ENCODE measurements at regions not wholly inside any gene's neighbourhood (a gene's known extent, or its start where the extent isn't known, plus 50 kb on each side); places are given as distances from the start of the nearest gene placed in this dataset.

DNA sequence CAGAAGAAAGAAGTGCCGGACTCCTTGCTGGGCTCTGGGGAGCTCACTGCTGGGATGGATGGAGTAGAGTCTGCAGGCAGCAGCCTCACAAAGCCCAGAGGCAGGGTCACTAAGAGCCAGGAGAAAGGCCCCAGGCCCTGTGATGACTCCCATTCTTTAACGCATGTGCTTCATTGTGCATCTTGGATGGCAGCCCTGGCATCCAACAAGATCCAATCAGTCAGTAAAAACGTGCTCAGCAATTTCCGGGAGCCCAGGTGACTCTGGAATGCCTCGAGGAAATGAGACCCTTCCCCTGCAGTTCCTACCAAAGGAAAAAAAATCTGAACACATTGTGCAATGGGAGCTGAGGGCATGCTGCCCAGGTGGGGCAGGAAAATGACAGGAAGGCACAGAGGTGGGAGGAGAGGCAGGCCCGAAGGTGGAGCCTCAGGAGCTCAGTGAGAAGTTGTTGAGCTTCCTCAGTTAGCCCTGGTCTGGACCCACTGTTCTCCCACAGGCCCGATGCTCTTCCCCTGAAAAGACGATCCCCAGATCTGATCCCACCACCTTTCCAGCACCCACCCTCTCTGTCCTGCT is 60.7 kb upstream of the TMEM72 start:
- no peaks in the 10 kb centered on the region for H3K36me3 ChIP-seq (ENCODE audit: control insufficient read depth in 4 of 4, insufficient read depth in 4 of 4, low read length in 3 of 4)
- WGBS (ENCODE audit: insufficient coverage), result 98% methylated on average over 8 of the region's 8 CpGs
- ChIA-PET CTCF (interaction anchor here (1.7 kb wide), 1 partner anchor 12 kb away, joined by 5 read pairs; no protein-coding TSS in a partner anchor), POLR2A (no interaction called here)
- no peaks in the 10 kb centered on the region for H3K27me3 ChIP-seq (replicated peaks in 2 of 5; ENCODE audit: control insufficient read depth in 4 of 5, insufficient read depth in 5 of 5, low read length in 4 of 5)
- no peak overlapping the region for H3K4me3 ChIP-seq (ENCODE audit: control insufficient read depth in 1 of 7, extremely low read depth in 1 of 7, insufficient read depth in 4 of 7, low read depth in 2 of 7, low read length in 6 of 7)
- no peak for DNase-seq
- H3K4me1 ChIP-seq (ENCODE audit: control extremely low read depth in 1 of 4, control insufficient read depth in 4 of 4, insufficient read depth in 4 of 4, low read length in 3 of 4), result no peaks in the 10 kb centered on the region
- no peak overlapping the region for H3K27ac ChIP-seq (ENCODE audit: insufficient read depth in 1 of 2, low read depth in 1 of 2, low read length in 2 of 2, poor library complexity in 1 of 2, severe bottlenecking in 2 of 2)
- H3K9me3 ChIP-seq (ENCODE audit: control extremely low read depth in 1 of 5, control insufficient read depth in 4 of 5, insufficient read depth in 2 of 5, low read depth in 1 of 5, low read length in 4 of 5), result no peaks in the 10 kb centered on the region

DNA sequence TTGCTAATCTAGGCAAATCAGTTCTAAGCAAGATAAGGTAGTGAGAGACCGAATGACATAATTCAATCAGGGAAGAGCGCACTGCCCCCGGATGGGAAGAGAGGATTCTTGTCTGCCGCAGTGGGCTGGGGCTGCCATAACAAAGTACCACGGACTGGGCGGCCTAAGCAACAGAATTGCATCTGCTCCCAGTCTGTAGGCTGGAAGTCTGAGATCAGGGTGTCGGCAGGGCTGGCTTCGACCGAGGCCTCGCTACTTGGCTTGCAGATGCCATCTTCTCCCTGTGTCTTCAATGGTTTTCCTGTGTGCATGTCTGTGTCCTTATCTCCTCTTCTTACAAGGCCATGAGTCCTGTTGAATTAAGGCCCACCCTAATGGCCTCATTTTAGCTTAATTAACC is 59.7 kb upstream of the TMEM72 start:
- Histone ChIP-seq H3K4me3 (ENCODE audit: control insufficient read depth in 1 of 7, extremely low read depth in 1 of 7, insufficient read depth in 4 of 7, low read depth in 2 of 7, low read length in 6 of 7) (no peak overlapping the region), H3K27ac (ENCODE audit: insufficient read depth in 1 of 2, low read depth in 1 of 2, low read length in 2 of 2, poor library complexity in 1 of 2, severe bottlenecking in 2 of 2) (no peak overlapping the region), H3K36me3 (ENCODE audit: control insufficient read depth in 4 of 4, insufficient read depth in 4 of 4, low read length in 3 of 4) (no peaks in the 10 kb centered on the region), H3K9me3 (ENCODE audit: control extremely low read depth in 1 of 5, control insufficient read depth in 4 of 5, insufficient read depth in 2 of 5, low read depth in 1 of 5, low read length in 4 of 5) (no peaks in the 10 kb centered on the region), H3K4me1 (ENCODE audit: control extremely low read depth in 1 of 4, control insufficient read depth in 4 of 4, insufficient read depth in 4 of 4, low read length in 3 of 4) (no peaks in the 10 kb centered on the region), H3K27me3 (replicated peaks in 2 of 5; ENCODE audit: control insufficient read depth in 4 of 5, insufficient read depth in 5 of 5, low read length in 4 of 5) (no peaks in the 10 kb centered on the region)
- ChIA-PET POLR2A (no interaction called here), CTCF (interaction anchor here (1.7 kb wide), 1 partner anchor 11 kb away, joined by 5 read pairs; no protein-coding TSS in a partner anchor)
- DNase-seq, result no peak
- WGBS (ENCODE audit: insufficient coverage), result 94% methylated on average over 10 of the region's 10 CpGs

DNA sequence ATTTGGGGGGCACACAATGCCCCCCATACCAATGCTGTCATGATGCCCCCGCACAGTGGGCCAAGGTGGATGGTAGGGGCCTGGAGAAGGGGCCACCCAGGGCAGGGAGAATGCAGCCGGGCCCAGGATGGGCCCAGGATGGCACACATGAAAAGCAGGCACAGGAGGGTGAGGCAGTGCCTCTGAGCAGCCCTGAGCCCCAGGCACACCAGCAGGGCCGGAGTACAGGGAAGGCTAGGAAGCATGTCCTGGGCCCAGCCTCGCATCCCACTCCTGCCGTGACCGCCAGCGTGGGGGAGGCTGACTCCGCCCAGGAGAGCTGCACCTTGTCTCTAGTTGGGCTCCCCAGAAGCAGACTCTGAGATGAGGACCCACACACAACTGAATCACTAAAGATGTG is 59.3 kb upstream of the TMEM72 start:
- no peak for DNase-seq
- no peaks in the 10 kb centered on the region for H3K9me3 ChIP-seq (ENCODE audit: control extremely low read depth in 1 of 5, control insufficient read depth in 4 of 5, insufficient read depth in 2 of 5, low read depth in 1 of 5, low read length in 4 of 5)
- 94% methylated on average over 8 of the region's 8 CpGs for WGBS (ENCODE audit: insufficient coverage)
- no peak overlapping the region for H3K4me3 ChIP-seq (ENCODE audit: control insufficient read depth in 1 of 7, extremely low read depth in 1 of 7, insufficient read depth in 4 of 7, low read depth in 2 of 7, low read length in 6 of 7)
- ChIA-PET CTCF (no interaction called here), POLR2A (no interaction called here)
- H3K27ac ChIP-seq (ENCODE audit: insufficient read depth in 1 of 2, low read depth in 1 of 2, low read length in 2 of 2, poor library complexity in 1 of 2, severe bottlenecking in 2 of 2), result no peak overlapping the region
- no peaks in the 10 kb centered on the region for H3K27me3 ChIP-seq (replicated peaks in 2 of 5; ENCODE audit: control insufficient read depth in 4 of 5, insufficient read depth in 5 of 5, low read length in 4 of 5)
- no peaks in the 10 kb centered on the region for H3K36me3 ChIP-seq (ENCODE audit: control insufficient read depth in 4 of 4, insufficient read depth in 4 of 4, low read length in 3 of 4)
- no peaks in the 10 kb centered on the region for H3K4me1 ChIP-seq (ENCODE audit: control extremely low read depth in 1 of 4, control insufficient read depth in 4 of 4, insufficient read depth in 4 of 4, low read length in 3 of 4)

DNA sequence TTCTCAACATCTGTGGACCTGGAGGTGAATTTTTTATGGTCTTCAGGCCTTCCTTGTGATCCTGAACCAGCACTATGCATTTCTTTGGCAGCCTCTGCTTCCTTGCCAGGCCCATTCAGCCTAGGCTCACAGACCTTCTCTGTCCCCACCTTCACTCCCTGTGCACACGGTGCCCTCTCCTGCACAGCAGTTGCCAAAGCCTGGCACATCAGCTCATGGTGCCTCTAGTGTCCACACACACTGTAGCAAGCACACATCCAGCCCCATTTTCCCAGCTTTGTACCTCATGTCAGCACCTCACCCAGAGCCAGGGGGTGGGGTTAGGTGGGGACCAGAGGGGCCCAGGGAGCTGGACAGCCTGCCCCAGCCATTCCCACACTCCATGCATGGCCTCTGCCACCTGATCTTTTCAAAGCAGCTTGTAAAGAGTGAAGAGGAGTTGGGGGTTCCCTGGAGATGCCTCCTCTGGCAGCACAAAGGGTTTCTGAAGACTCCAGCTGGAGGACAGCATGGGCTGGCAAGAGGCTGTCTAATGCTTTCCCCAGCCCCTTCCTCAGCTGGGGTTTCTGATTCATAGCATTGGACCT is 57.9 kb upstream of the TMEM72 start:
- no peak for DNase-seq
- Histone ChIP-seq H3K9me3 (ENCODE audit: control extremely low read depth in 1 of 5, control insufficient read depth in 4 of 5, insufficient read depth in 2 of 5, low read depth in 1 of 5, low read length in 4 of 5) (no peaks in the 10 kb centered on the region), H3K4me1 (ENCODE audit: control extremely low read depth in 1 of 4, control insufficient read depth in 4 of 4, insufficient read depth in 4 of 4, low read length in 3 of 4) (no peaks in the 10 kb centered on the region), H3K27ac (ENCODE audit: insufficient read depth in 1 of 2, low read depth in 1 of 2, low read length in 2 of 2, poor library complexity in 1 of 2, severe bottlenecking in 2 of 2) (no peak overlapping the region), H3K27me3 (replicated peaks in 2 of 5; ENCODE audit: control insufficient read depth in 4 of 5, insufficient read depth in 5 of 5, low read length in 4 of 5) (no peaks in the 10 kb centered on the region), H3K36me3 (ENCODE audit: control insufficient read depth in 4 of 4, insufficient read depth in 4 of 4, low read length in 3 of 4) (no peaks in the 10 kb centered on the region), H3K4me3 (ENCODE audit: control insufficient read depth in 1 of 7, extremely low read depth in 1 of 7, insufficient read depth in 4 of 7, low read depth in 2 of 7, low read length in 6 of 7) (no peak overlapping the region)
- 89% methylated on average over 1 of the region's 1 CpG for WGBS (ENCODE audit: insufficient coverage)
- CTCF ChIA-PET, result interaction anchor here (1.0 to 1.8 kb wide), 2 partner anchors 10 to 11 kb away, joined by 4 read pairs; no protein-coding TSS in a partner anchor
- POLR2A ChIA-PET, result no interaction called here

DNA sequence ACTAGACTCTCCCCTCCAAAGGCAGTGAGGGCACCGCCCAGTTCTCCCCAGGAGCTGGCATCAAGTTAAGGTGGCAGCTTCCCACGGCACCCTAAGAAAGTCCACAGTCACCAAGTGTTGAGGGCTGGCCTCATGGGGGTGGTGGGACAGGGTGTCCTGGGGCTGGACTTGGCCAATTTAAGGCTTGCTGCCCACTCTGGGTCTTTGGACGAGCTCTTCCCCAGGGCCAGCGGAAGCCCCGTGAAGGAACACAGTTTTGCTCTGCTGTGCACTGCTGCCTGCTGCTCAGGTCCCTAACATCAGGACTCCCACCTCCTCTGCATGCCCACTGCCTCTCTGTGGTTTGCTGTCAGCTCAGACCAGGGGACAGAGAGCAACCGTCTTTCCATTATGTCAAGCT is 57.3 kb upstream of the TMEM72 start:
- H3K4me1 ChIP-seq (ENCODE audit: control extremely low read depth in 1 of 4, control insufficient read depth in 4 of 4, insufficient read depth in 4 of 4, low read length in 3 of 4), result no peaks in the 10 kb centered on the region
- no peak overlapping the region for H3K4me3 ChIP-seq (ENCODE audit: control insufficient read depth in 1 of 7, extremely low read depth in 1 of 7, insufficient read depth in 4 of 7, low read depth in 2 of 7, low read length in 6 of 7)
- DNase-seq, result no peak
- H3K36me3 ChIP-seq (ENCODE audit: control insufficient read depth in 4 of 4, insufficient read depth in 4 of 4, low read length in 3 of 4), result no peaks in the 10 kb centered on the region
- WGBS (ENCODE audit: insufficient coverage), result 95% methylated on average over 4 of the region's 6 CpGs
- no peaks in the 10 kb centered on the region for H3K9me3 ChIP-seq (ENCODE audit: control extremely low read depth in 1 of 5, control insufficient read depth in 4 of 5, insufficient read depth in 2 of 5, low read depth in 1 of 5, low read length in 4 of 5)
- no peak overlapping the region for H3K27ac ChIP-seq (ENCODE audit: insufficient read depth in 1 of 2, low read depth in 1 of 2, low read length in 2 of 2, poor library complexity in 1 of 2, severe bottlenecking in 2 of 2)
- ChIA-PET CTCF (interaction anchor here (1.0 to 1.8 kb wide), 2 partner anchors 9 to 11 kb away, joined by 4 read pairs; no protein-coding TSS in a partner anchor), POLR2A (no interaction called here)
- H3K27me3 ChIP-seq (replicated peaks in 2 of 5; ENCODE audit: control insufficient read depth in 4 of 5, insufficient read depth in 5 of 5, low read length in 4 of 5), result no peaks in the 10 kb centered on the region

DNA sequence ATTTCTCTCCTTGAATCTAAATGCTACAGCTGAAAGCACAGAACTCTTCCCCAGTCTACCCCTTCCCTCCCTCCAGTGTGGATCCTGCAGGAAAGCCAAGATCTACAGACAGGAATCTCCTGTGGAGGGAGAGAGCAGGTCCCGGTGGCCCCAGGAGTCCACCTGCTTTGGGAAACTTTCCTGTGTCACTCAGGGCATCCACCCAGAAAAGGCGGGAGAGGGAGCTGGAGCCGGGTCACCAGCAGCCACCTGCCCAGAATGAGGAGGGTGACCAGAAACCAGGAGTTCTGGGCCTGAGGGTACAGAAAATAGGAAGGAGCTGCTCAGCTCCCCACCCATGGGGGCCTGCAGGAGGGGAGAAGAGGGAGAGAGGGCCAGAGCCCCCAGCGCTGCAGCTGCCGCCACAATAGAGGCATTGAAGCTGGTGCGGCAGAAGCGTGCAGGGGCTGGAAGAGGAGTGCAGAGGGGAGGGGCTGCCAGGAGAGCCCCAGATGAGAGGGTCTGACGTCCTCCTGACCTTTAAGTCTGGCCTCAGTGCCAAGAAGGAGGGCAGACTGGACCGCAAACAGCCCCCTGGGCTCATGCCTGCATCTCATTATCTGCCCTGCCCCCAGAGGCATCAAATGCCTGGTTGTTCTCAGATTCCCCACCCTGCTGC is 56.3 kb upstream of the TMEM72 start:
- Histone ChIP-seq H3K27ac (ENCODE audit: insufficient read depth in 1 of 2, low read depth in 1 of 2, low read length in 2 of 2, poor library complexity in 1 of 2, severe bottlenecking in 2 of 2) (no peak overlapping the region), H3K9me3 (ENCODE audit: control extremely low read depth in 1 of 5, control insufficient read depth in 4 of 5, insufficient read depth in 2 of 5, low read depth in 1 of 5, low read length in 4 of 5) (no peaks in the 10 kb centered on the region), H3K27me3 (replicated peaks in 2 of 5; ENCODE audit: control insufficient read depth in 4 of 5, insufficient read depth in 5 of 5, low read length in 4 of 5) (no peaks in the 10 kb centered on the region), H3K36me3 (ENCODE audit: control insufficient read depth in 4 of 4, insufficient read depth in 4 of 4, low read length in 3 of 4) (no peaks in the 10 kb centered on the region), H3K4me1 (ENCODE audit: control extremely low read depth in 1 of 4, control insufficient read depth in 4 of 4, insufficient read depth in 4 of 4, low read length in 3 of 4) (no peaks in the 10 kb centered on the region), H3K4me3 (ENCODE audit: control insufficient read depth in 1 of 7, extremely low read depth in 1 of 7, insufficient read depth in 4 of 7, low read depth in 2 of 7, low read length in 6 of 7) (no peak overlapping the region)
- WGBS (ENCODE audit: insufficient coverage), result 91% methylated on average over 9 of the region's 9 CpGs
- POLR2A ChIA-PET, result no interaction called here
- CTCF ChIA-PET, result interaction anchor here (1.8 kb wide), 1 partner anchor 8 kb away, joined by 4 read pairs; no protein-coding TSS in a partner anchor
- no peak for DNase-seq

DNA sequence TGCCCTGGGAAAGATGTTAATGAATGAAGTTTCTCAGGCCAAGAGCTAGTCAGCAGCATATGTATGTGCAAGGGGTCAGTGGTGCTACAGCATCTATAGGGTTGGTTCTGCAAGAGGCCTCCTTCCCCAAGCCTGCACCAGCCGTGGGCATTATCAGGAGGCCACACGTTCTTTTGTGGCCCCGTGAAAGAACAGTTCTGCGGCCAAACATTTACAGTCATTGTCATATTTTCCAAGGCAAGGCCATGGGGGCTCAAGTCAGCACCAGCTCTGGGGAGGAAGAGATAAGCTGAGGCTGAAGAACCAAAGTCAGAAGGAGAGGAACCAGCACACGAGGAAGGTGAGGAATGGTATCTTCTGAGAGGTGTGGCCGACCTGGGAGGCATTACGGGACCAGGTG is 54.4 kb upstream of the TMEM72 start:
- Histone ChIP-seq H3K27me3 (replicated peaks in 2 of 5; ENCODE audit: control insufficient read depth in 4 of 5, insufficient read depth in 5 of 5, low read length in 4 of 5) (no peaks in the 10 kb centered on the region), H3K36me3 (ENCODE audit: control insufficient read depth in 4 of 4, insufficient read depth in 4 of 4, low read length in 3 of 4) (no peaks in the 10 kb centered on the region), H3K9me3 (ENCODE audit: control extremely low read depth in 1 of 5, control insufficient read depth in 4 of 5, insufficient read depth in 2 of 5, low read depth in 1 of 5, low read length in 4 of 5) (no peaks in the 10 kb centered on the region), H3K4me1 (ENCODE audit: control extremely low read depth in 1 of 4, control insufficient read depth in 4 of 4, insufficient read depth in 4 of 4, low read length in 3 of 4) (no peaks in the 10 kb centered on the region), H3K4me3 (ENCODE audit: control insufficient read depth in 1 of 7, extremely low read depth in 1 of 7, insufficient read depth in 4 of 7, low read depth in 2 of 7, low read length in 6 of 7) (no peak overlapping the region), H3K27ac (ENCODE audit: insufficient read depth in 1 of 2, low read depth in 1 of 2, low read length in 2 of 2, poor library complexity in 1 of 2, severe bottlenecking in 2 of 2) (no peak overlapping the region)
- WGBS (ENCODE audit: insufficient coverage), result 79% methylated on average over 3 of the region's 7 CpGs
- ChIA-PET CTCF (interaction anchor here (0.9 kb wide), 1 partner anchor 72 kb away, joined by 3 read pairs; no protein-coding TSS in a partner anchor), POLR2A (no interaction called here)
- DNase-seq, result peak; percentile 25 to 74 (median 60)
